Hepatocyte (in vitro differentiated cells): ENCODE measurements at regions not wholly inside any gene's neighbourhood (a gene's known extent, or its start where the extent isn't known, plus 50 kb on each side); places are given as distances from the start of the nearest gene placed in this dataset.

Experiments
- EZH2 ChIP-seq: fragments of 200-600 bp; sonication (generic); IDR thresholded peaks from 2 replicates; pipeline ENCODE4 v1.6.1; 2016; ENCODE audit warnings: antibody characterized with exemption, mild to moderate bottlenecking, borderline replicate concordance
- TF ChIP-seq, protein P1 (sequence below): fragments of 200-600 bp; sonication (generic); IDR thresholded peaks from 2 replicates; pipeline ENCODE4 v1.5.1; 2016; ENCODE audit warnings: antibody characterized with exemption, mild to moderate bottlenecking; ENCODE audit not compliant: poor library complexity

DNA sequence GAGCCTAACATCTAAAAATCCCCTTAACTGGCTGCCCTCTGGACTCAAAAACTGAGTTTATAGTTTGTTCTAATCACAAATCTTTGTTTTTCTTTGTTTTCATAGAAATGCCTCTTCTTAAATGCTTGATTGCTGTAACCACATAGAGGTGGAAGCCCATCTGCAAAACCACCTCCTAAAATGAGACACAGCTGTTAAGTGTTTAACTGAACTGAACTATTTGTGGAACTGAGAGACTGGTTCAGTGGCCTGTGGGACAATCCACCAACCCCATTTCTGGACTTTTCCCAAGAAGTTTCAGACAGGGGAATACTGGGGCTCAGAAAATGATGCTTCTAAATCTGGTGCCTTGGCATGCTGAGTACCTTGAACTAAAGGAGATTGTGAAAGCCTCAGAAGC, 50.9 kb upstream of the TM9SF2 start:
- TF ChIP-seq, protein P1, sequence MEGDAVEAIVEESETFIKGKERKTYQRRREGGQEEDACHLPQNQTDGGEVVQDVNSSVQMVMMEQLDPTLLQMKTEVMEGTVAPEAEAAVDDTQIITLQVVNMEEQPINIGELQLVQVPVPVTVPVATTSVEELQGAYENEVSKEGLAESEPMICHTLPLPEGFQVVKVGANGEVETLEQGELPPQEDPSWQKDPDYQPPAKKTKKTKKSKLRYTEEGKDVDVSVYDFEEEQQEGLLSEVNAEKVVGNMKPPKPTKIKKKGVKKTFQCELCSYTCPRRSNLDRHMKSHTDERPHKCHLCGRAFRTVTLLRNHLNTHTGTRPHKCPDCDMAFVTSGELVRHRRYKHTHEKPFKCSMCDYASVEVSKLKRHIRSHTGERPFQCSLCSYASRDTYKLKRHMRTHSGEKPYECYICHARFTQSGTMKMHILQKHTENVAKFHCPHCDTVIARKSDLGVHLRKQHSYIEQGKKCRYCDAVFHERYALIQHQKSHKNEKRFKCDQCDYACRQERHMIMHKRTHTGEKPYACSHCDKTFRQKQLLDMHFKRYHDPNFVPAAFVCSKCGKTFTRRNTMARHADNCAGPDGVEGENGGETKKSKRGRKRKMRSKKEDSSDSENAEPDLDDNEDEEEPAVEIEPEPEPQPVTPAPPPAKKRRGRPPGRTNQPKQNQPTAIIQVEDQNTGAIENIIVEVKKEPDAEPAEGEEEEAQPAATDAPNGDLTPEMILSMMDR: no peak
- TF ChIP-seq EZH2: no peak
